ENCODE measurements at regions not wholly inside any gene's neighbourhood (a gene's known extent, or its start where the extent isn't known, plus 50 kb on each side); places are given as distances from the start of the nearest gene placed in this dataset.

DNA sequence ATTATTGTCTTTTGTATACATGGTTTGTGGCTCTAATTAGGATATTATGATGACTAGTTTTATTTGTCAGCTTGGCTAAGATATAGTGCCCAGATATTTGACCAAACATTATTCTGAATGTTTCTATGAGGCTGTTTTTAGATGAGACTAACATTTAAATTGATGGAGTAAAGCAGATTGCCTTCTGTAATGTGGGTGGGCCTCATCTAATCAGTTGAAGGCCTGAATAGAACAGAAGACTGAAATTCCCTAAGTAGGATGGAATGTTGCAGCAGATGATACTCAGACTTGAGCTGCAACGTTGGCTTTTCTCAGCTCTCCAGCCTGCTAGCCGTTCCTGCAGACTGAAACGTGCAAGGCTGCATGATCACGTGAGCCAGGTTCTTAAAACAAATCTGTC, 546.5 kb downstream of the EDEM1 start:
- 89 to 95% (median 95%) methylated on average over 4 of the region's 4 CpGs for WGBS, 3 donors
- DNase-seq, result no peak
- TF ChIP-seq EP300 (IDR thresholded peaks at IDR 0.05) (no peak), POLR2A (IDR thresholded peaks at IDR 0.05) (no peak)
- TF ChIP-seq, protein P1, sequence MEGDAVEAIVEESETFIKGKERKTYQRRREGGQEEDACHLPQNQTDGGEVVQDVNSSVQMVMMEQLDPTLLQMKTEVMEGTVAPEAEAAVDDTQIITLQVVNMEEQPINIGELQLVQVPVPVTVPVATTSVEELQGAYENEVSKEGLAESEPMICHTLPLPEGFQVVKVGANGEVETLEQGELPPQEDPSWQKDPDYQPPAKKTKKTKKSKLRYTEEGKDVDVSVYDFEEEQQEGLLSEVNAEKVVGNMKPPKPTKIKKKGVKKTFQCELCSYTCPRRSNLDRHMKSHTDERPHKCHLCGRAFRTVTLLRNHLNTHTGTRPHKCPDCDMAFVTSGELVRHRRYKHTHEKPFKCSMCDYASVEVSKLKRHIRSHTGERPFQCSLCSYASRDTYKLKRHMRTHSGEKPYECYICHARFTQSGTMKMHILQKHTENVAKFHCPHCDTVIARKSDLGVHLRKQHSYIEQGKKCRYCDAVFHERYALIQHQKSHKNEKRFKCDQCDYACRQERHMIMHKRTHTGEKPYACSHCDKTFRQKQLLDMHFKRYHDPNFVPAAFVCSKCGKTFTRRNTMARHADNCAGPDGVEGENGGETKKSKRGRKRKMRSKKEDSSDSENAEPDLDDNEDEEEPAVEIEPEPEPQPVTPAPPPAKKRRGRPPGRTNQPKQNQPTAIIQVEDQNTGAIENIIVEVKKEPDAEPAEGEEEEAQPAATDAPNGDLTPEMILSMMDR (IDR thresholded peaks at IDR 0.05), result no peak
- Histone ChIP-seq H3K27ac (no peak overlapping the region), H3K36me3 (no peaks in the 10 kb centered on the region), H3K4me1 (ENCODE audit: insufficient read depth) (peaks cover 1% of the 10 kb centered on the region), H3K27me3 (no peaks in the 10 kb centered on the region), H3K4me3 (no peak overlapping the region), H3K9me3 (no peaks in the 10 kb centered on the region)
- intact Hi-C loops (cut with DNase I), result no loop called here

DNA sequence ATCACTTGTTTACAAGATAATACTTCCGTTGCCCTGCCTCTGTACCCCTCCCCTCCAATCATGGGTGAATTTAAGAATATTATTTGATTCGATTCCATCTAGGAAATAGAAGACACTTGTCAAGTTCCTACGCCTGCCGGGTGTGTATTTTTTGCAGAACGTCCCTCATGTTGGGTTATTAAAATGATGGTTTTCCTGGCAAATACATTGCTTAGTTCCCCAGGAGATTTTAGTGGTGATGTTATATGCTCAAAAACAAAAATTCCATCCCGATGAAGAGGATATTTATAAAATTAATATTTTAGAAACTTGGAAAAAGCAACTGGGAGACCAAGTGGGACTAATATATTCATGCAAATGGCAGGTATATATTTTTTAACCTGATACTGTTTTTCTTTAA, 548.4 kb downstream of the EDEM1 start:
- peaks cover 1% of the 10 kb centered on the region for H3K4me1 ChIP-seq (ENCODE audit: insufficient read depth)
- intact Hi-C loops (cut with DNase I), result no loop called here
- WGBS, 3 donors, result 12 to 36% (median 18%) methylated on average over 6 of the region's 6 CpGs
- H3K27me3 ChIP-seq, result no peaks in the 10 kb centered on the region
- no peak overlapping the region for H3K4me3 ChIP-seq
- DNase-seq, result no peak
- no peaks in the 10 kb centered on the region for H3K36me3 ChIP-seq
- no peaks in the 10 kb centered on the region for H3K9me3 ChIP-seq
- H3K27ac ChIP-seq, result no peak overlapping the region
- TF ChIP-seq, protein P1 (IDR thresholded peaks at IDR 0.05), result no peak
- no peak for TF ChIP-seq POLR2A (IDR thresholded peaks at IDR 0.05)
- no peak for TF ChIP-seq EP300 (IDR thresholded peaks at IDR 0.05)

DNA sequence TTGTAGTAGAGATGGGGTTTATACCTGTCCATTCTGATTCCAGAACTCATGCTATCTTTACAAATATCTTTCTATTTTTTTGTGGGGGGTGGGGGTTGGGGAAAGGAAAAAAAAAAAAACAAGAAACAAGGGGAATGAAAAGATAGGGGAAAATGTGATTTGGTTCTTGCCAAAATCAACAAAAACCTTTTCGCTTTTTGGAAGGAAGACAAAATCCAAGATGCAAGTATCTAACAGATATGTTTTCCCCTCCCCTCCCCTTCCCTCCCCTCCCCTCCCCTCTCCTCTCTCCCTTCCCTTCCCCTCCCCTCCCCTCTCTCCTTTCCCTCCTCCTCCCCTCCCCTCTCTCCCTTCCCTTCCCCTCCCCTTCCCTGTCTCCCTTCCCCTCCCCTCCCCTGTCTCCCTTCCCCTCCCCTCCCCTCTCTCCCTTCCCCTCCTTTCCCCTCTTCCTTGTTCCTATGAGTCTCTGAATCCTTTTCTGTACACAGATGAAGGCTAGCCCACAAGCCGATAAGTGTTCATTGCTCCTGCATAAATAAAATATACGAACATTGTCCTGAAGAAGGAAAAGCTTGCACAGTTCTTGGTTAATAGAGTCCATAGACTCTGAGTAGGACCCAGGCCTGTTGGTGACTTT, 551.9 kb downstream of the EDEM1 start:
- Histone ChIP-seq H3K4me3 (no peak overlapping the region), H3K27ac (no peak overlapping the region), H3K9me3 (no peaks in the 10 kb centered on the region), H3K27me3 (no peaks in the 10 kb centered on the region), H3K4me1 (ENCODE audit: insufficient read depth) (peaks cover 1% of the 10 kb centered on the region), H3K36me3 (no peaks in the 10 kb centered on the region)
- TF ChIP-seq, protein P1 (IDR thresholded peaks at IDR 0.05), result no peak
- TF ChIP-seq EP300 (IDR thresholded peaks at IDR 0.05) (no peak), POLR2A (IDR thresholded peaks at IDR 0.05) (no peak)
- 51 to 65% (median 57%) methylated on average over 3 of the region's 3 CpGs for WGBS, 3 donors
- no peak for DNase-seq
- intact Hi-C loops (cut with DNase I), result no loop called here

DNA sequence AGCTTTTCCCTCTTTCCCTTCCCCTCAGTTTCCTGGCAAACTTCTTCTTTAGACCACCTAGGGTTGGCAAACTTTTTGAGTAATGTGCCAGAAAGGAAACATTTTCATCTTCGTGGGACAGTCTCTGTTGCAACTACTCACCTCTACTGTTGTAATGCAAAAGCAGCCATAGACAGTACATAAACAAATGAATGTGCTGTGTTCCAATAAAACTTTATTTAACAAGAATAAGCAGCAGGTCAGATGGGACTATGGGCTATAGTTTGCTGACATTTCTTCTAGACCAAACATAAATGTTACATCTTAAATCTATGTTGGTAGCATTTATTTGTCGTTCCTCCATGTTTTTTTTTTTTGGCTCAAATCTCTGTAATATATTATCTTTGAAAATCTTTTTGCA, 552.4 kb downstream of the EDEM1 start:
- DNase-seq, result no peak
- 77 to 81% (median 81%) methylated on average over 2 of the region's 2 CpGs for WGBS, 3 donors
- intact Hi-C loops (cut with DNase I), result no loop called here
- peaks cover 1% of the 10 kb centered on the region for H3K4me1 ChIP-seq (ENCODE audit: insufficient read depth)
- H3K27ac ChIP-seq, result no peak overlapping the region
- H3K4me3 ChIP-seq, result no peak overlapping the region
- H3K27me3 ChIP-seq, result no peaks in the 10 kb centered on the region
- H3K36me3 ChIP-seq, result no peaks in the 10 kb centered on the region
- H3K9me3 ChIP-seq, result no peaks in the 10 kb centered on the region
- TF ChIP-seq EP300 (IDR thresholded peaks at IDR 0.05) (no peak), POLR2A (IDR thresholded peaks at IDR 0.05) (no peak)
- TF ChIP-seq, protein P1 (IDR thresholded peaks at IDR 0.05), result no peak
